GM21619 (cell line): ENCODE measurements at regions not wholly inside any gene's neighbourhood (a gene's known extent, or its start where the extent isn't known, plus 50 kb on each side); places are given as distances from the start of the nearest gene placed in this dataset.

ENCODE experiments used
- ATAC-seq: cut with Tn5 transposase; IDR thresholded peaks from one replicate; pipeline ENCODE4 v1.9.1; 2021; ENCODE audit not compliant: unreplicated experiment

GRCh38 chr2:58913082-58913726, 672.1 kb upstream of the FANCL start:
- no peak for ATAC-seq

DNA sequence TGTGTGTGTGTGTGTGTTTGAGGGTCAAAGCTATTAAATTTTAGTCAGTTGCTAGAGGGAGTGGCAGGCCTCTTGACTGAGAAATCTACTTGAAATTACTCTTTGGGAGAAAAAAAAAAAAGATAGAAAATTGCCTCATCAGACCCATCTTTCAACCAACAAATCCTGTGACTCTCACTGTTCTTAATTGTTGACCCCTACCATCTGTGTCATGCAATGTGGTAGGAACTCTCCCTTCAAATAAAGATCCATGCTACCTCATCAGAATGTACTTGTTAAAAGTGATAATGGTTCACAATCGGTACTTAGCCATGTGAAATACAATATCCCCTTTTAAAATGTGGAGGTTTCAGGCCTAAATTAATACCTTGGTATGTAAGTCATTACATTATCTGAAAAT, 670.8 kb upstream of the FANCL start:
- no peak for ATAC-seq

DNA sequence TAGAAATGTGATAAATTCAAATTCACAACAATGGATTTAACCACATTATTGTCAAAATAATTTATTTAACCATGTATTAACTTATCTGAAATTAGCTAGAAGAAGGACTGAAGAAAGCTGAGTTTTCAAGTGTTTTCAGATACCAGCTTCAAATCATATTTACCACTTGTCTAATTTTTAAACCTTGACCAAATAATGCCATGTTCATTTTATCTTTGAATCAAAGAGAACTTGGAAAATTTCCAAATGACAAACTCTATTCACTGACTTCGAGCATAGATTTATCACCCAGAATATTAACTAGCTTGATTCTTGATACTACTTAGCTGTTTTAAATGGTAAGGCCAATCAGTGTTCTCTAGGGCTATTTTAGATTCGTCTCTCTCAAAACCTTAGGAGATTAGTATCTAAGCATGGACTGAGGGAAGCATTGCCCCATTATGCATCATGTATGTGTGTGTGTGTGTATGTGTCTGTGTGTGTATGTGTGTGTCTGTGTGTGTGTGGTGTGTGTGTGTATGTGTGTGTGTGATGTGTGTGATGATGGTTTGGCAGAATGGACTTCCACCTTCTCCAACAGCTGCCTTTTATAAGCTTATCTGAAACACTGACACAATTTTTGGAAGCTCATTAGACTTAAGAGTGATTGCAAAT, 667.5 kb upstream of the FANCL start:
- ATAC-seq, result no peak

GRCh38 chr2:58907644-58908043, 666.5 kb upstream of the FANCL start:
- no peak for ATAC-seq

- no peak for ATAC-seq
Observed at GRCh38 chr2:58906081-58906645, 665.0 kb upstream of the FANCL start.

GRCh38 chr2:58904095-58904494, 663.0 kb upstream of the FANCL start:
- ATAC-seq, result no peak

GRCh38 chr2:58903427-58903826, 662.3 kb upstream of the FANCL start:
- ATAC-seq, result no peak

DNA sequence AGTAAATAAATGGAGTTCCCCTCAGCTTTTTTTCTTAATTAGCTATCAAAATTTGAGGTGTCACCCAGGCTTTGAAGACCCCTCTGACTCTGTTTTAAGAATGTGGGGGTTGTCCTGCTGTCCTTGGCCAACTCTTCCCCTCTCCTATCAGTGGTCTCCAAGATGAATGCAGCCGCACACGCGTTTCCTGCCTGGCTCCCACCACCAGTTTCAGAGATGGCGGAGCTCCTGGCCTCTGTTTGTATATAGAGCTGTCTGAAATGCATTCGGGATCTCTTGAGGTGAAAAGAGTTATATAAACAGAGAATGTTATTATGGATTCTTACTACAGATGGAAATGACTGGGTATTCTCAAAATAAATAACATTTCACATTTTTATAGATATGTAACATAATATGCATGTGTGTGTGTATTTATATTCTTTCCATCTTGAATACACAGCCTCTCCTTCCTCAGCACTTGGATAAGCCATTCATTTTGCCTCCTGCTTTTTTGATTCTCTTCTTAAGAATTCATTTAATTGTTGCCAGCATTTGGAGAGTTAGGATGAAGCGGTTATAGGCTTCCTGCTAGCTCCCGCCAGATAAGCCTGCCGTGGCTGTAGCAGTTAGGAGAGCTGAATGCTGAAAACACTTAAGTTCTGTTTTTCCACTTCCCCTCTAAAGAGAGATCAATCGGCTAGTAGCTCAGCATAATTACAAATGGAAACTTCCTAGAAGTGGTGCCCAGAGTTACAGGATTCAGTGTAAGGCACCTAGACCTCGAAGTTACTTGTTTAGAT, 659.3 kb upstream of the FANCL start:
- ATAC-seq, result no peak

DNA sequence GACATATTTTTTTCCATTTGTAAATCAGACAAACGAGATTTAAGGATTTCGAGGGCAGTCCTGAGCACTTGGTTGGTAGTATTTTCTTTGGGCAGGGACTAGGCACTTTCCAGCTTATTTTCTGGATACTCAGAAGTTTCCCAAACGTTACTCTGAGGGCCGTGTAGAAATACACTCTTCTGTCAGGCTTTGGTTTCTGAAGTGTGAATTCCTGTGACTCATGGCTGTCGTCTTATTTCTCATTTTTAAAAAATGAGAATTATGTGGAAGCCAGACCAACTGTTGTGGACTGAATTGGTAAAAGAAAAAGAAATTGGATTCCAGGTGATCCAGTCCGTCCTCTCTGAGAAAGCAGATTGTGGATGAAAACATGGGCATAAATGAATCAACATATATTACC, 658.6 kb upstream of the FANCL start:
- no peak for ATAC-seq

- no peak for ATAC-seq
Observed at GRCh38 chr2:58896638-58897037, 655.5 kb upstream of the FANCL start.

DNA sequence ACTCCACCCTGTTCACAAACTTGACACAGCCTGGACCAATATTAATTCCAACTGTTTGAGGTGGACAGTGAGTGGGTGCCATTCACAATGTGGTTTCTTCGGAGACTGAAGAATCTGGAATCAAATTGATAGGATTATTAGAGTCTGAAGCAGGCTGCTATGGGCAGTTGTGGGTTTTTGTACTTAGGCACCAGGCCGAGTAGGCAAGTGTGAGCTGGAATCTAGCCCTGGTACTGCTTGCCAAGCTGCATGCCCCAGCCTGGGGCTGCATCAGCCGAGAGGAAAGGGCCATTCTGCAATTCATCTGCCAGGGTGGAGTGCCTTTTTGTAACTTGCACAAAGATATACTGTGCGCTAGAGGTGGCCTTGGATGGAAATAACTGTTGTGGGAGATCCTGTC, 654.7 kb upstream of the FANCL start:
- no peak for ATAC-seq

DNA sequence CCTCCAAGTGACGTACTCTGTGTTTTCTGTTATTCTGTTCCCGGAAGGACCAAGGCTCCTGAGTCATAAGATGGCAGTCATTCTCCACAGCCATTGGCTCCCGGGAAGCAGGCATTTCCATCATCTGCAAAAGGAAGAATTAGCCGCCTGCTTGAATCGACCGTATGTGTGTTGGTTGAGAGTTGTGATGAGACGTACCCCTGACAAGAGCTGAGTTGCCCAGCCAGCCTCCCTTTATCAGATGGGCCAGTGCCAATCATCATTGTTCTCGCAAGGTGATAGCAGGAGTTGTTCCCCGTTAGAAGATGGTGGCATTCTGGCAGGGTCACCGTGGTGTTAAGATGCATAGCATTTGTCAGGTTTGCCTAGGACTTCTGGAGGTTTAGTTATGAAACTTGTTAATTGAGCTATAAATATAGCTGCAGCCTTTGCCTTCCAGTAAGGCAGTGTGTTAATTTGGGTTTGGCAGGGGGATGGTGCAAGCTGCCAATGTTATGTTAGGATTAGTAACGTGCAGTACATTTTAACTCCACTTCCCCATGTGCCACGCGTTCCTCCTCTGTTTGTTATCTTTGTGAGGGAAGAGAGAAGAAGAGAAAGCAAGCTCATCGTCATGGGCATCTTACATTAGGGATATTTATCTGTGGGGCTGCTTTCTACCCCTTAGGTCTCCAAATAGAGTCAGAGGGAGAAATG, 652.7 kb upstream of the FANCL start:
- ATAC-seq, result no peak

DNA sequence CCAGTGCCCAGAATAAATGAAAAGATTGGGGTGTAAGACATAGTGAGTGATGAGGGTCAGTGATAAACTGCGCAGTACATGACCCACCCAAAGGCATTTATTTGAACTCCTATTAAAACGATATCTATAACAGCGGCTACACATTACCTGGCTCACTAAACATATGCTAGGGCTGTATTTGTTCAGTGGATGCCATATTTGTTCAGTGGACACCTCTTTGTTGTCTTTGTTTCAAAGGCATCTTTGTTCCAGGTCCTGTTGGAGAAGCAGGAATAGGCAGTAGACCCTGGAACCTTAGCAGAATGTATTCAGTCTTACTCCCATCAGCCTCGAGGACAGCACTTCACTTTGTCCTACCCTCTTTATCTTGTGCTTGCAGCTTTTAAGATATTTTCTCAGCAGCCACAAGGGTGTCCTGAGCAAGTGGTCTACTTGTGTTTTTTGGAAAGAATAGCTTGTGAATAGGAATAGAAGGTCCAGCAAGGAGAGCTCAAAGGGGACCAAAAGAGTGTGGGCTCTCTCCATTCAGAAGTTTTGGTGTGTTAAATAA, 650.8 kb upstream of the FANCL start:
- no peak for ATAC-seq

- ATAC-seq, result no peak
Observed at GRCh38 chr2:58890865-58891525, 649.9 kb upstream of the FANCL start.

DNA sequence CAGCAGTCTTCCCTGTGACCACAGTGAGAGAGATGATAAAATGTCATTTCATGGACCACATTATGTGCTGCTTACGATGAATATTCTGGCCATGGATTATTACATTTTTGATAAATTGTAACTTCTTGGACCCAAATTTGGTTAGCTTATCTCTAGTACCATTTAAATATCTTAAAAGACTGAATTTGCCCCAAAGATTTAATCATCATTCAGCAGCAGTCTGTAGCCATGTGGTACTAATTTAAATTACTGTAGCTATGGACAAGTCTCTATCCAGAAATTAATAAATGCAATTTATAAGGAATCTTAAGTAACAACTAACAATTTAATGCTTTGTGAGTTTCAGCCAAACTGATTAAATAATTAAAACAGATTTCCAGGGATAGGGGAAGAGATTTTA, 644.9 kb upstream of the FANCL start:
- ATAC-seq, result no peak

DNA sequence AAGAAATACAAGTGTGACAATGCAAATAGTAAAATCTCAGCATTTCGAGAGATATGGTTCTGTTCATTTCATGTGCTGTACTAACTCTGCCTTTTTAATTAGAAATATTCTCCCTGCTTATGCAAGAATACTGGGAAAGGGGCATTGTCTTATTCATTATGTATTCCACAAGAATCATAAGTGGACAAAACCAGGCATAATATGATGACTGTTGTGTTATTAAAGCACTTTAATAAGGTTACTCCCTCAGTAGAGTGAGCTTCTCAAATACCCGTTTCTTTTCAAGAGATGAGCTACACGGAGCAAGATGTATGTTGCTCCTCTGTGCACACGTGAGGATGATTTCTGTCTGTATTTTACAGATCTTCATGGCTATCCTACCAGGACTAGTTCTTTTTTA, 638.7 kb upstream of the FANCL start:
- no peak for ATAC-seq

- ATAC-seq, result no peak
Observed at GRCh38 chr2:58878778-58879177, 637.7 kb upstream of the FANCL start.

DNA sequence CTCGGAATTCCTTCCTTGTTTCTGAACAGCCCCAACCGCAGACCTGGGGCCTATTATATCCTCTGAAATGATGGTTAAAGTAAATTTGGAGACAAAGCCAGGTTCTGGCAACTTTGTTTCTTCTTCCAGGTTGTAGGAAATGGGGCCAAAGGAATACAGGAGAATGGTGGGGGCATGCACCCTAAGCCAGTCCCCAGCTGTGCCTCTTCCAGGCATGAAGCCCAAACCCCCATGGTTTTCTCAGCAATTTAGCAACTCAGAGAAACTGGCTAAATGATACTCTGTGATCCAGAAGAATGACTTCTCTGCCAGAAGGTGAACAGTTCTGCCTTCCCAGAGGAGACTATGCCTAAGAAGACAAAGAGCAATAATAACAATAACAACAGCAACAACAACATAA, 635.0 kb upstream of the FANCL start:
- no peak for ATAC-seq

DNA sequence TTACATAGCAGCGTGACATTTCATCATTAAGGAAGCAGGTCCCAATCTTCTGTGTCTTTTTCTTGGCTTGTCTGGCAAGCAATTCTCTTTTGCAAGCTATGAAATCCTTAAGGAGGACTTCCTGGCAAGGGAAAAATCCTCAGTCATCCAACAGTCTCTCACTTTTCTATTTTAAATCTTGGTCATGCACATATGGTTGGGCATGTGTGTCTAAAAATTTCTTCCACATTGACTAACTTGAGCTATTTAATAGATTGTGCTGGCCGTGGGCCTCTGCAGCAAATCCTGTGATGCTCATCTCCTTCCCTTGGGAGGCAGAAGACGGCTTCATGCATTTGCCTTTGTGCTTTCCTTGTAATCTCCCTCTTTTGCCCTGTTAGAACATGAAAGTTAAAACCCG, 634.3 kb upstream of the FANCL start:
- no peak for ATAC-seq

GRCh38 chr2:58871469-58872142, 630.5 kb upstream of the FANCL start:
- ATAC-seq, result no peak
